Endothelial cell of umbilical vein (primary cell): ENCODE measurements at regions not wholly inside any gene's neighbourhood (a gene's known extent, or its start where the extent isn't known, plus 50 kb on each side); places are given as distances from the start of the nearest gene placed in this dataset.

Source experiments
- CTCF ChIP-seq, 2 donors: IDR thresholded peaks; 1 replicate in 1 of 2; 2 replicates in 1 of 2; pipeline ENCODE4 v1.5.1; 2011; ENCODE audit warnings: low read length in 2 of 2, mild to moderate bottlenecking in 2 of 2, moderate library complexity in 2 of 2, control low read depth in 1 of 2, inconsistent platforms in 1 of 2, low read depth in 1 of 2; ENCODE audit not compliant: insufficient read depth in 1 of 2; ENCODE audit errors: extremely low read depth in 1 of 2
- POLR2AphosphoS5 ChIP-seq: IDR thresholded peaks from 2 replicates; pipeline ENCODE4 v1.6.1; 2012; ENCODE audit warnings: low read depth, mild to moderate bottlenecking, control low read depth, low read length, moderate library complexity; ENCODE audit not compliant: insufficient read depth

- TF ChIP-seq CTCF (IDR thresholded peaks at IDR 0.05; ENCODE audit: extremely low read depth in 1 of 2, insufficient read depth in 1 of 2, low read depth in 1 of 2, low read length in 2 of 2) (no peak), POLR2AphosphoS5 (no peak)
Observed at GRCh38 chr3:130811557-130811956, 64.9 kb upstream of the PIK3R4 start.
